K562 (cell line): ENCODE measurements at regions not wholly inside any gene's neighbourhood (a gene's known extent, or its start where the extent isn't known, plus 50 kb on each side); places are given as distances from the start of the nearest gene placed in this dataset.

ENCODE experiments used
- ADNP ChIP-seq: fragments of 200-800 bp; sonication (Bioruptor generic); IDR thresholded peaks from 2 replicates; pipeline ENCODE4 v1.6.1; 2016; ENCODE audit warnings: missing genetic modification characterization, missing compliant biosample characterization
- FOXK1 ChIP-seq: sonication (generic); formaldehyde crosslinking; IDR thresholded peaks from 2 replicates; pipeline ENCODE4 v1.8.0; 2022; ENCODE audit warnings: missing genetic modification reagents, mild to moderate bottlenecking, borderline replicate concordance
- KDM5B ChIP-seq: fragments of 200-600 bp; sonication (generic); IDR thresholded peaks from 2 replicates; pipeline ENCODE4 v1.6.1; 2012; ENCODE audit warnings: low read depth, mild to moderate bottlenecking, moderate library complexity, low read length, control low read depth, inconsistent platforms; ENCODE audit not compliant: insufficient replicate concordance
- RBM15 ChIP-seq: fragments of 200-400 bp; formaldehyde crosslinking; IDR thresholded peaks from 2 replicates; pipeline ENCODE4 v1.6.1; 2018; ENCODE audit warnings: mild to moderate bottlenecking, low read length, moderate library complexity; ENCODE audit not compliant: insufficient read depth
- RFX1 ChIP-seq: fragments of 450-650 bp; IDR thresholded peaks from 2 replicates; pipeline ENCODE4 v1.6.1; 2016; ENCODE audit warnings: mild to moderate bottlenecking, moderate library complexity
- SREBF2 ChIP-seq: sonication (generic); formaldehyde crosslinking; IDR thresholded peaks from 2 replicates; pipeline ENCODE4 v1.4.0; 2020; ENCODE audit warnings: mild to moderate bottlenecking, missing genetic modification reagents
- SRSF1 ChIP-seq: fragments of 200-400 bp; formaldehyde crosslinking; IDR thresholded peaks from 2 replicates; pipeline ENCODE4 v1.6.1; 2017; ENCODE audit warnings: mild to moderate bottlenecking, low read depth, low read length, moderate library complexity
- SRSF7 ChIP-seq: fragments of 200-400 bp; formaldehyde crosslinking; optimal IDR thresholded peaks from 2 replicates; pipeline ENCODE3; 2017; ENCODE audit warnings: mild to moderate bottlenecking, low read depth, low read length
- TF ChIP-seq, protein P1 (sequence below): sonication (generic); formaldehyde crosslinking; IDR thresholded peaks from 2 replicates; pipeline ENCODE4 v1.8.0; 2023; ENCODE audit warnings: missing genetic modification reagents, mild to moderate bottlenecking, borderline replicate concordance
- TF ChIP-seq, protein P2 (sequence below), 2 experiments: fragments of 450-650 bp; formaldehyde crosslinking in 1 of 2; IDR thresholded peaks; 2 replicates each; pipeline versions ENCODE4 v1.4.0 to v1.6.1; 2014 to 2020; ENCODE audit warnings: mild to moderate bottlenecking in 2 of 2, borderline replicate concordance in 1 of 2, low read depth in 1 of 2

DNA sequence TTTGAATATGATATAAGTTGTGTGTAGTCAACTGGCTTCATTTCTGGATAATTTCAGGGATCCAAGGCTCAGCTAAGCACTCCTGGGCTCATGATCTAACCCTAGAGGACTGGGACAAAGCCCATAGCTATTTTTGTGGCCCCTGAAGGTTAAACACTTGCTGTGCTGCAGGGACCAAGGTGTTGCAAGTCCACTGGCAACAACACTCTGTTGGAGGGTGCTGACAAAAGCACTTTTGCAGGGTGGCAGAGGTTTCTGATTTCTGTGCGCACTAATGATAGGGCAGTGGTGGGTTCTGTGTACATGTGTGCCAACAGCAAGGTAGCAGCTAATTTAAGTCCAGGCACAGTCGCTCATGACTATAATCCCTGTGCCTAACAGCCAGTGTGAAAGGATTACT, 445.3 kb upstream of the SYNCRIP start (continued):
- TF ChIP-seq, protein P1, sequence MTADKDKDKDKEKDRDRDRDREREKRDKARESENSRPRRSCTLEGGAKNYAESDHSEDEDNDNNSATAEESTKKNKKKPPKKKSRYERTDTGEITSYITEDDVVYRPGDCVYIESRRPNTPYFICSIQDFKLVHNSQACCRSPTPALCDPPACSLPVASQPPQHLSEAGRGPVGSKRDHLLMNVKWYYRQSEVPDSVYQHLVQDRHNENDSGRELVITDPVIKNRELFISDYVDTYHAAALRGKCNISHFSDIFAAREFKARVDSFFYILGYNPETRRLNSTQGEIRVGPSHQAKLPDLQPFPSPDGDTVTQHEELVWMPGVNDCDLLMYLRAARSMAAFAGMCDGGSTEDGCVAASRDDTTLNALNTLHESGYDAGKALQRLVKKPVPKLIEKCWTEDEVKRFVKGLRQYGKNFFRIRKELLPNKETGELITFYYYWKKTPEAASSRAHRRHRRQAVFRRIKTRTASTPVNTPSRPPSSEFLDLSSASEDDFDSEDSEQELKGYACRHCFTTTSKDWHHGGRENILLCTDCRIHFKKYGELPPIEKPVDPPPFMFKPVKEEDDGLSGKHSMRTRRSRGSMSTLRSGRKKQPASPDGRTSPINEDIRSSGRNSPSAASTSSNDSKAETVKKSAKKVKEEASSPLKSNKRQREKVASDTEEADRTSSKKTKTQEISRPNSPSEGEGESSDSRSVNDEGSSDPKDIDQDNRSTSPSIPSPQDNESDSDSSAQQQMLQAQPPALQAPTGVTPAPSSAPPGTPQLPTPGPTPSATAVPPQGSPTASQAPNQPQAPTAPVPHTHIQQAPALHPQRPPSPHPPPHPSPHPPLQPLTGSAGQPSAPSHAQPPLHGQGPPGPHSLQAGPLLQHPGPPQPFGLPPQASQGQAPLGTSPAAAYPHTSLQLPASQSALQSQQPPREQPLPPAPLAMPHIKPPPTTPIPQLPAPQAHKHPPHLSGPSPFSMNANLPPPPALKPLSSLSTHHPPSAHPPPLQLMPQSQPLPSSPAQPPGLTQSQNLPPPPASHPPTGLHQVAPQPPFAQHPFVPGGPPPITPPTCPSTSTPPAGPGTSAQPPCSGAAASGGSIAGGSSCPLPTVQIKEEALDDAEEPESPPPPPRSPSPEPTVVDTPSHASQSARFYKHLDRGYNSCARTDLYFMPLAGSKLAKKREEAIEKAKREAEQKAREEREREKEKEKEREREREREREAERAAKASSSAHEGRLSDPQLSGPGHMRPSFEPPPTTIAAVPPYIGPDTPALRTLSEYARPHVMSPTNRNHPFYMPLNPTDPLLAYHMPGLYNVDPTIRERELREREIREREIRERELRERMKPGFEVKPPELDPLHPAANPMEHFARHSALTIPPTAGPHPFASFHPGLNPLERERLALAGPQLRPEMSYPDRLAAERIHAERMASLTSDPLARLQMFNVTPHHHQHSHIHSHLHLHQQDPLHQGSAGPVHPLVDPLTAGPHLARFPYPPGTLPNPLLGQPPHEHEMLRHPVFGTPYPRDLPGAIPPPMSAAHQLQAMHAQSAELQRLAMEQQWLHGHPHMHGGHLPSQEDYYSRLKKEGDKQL (CRISPR knock-in tag), result no peak
- TF ChIP-seq RBM15, result no peak
- TF ChIP-seq FOXK1, result no peak
- TF ChIP-seq, protein P2, sequence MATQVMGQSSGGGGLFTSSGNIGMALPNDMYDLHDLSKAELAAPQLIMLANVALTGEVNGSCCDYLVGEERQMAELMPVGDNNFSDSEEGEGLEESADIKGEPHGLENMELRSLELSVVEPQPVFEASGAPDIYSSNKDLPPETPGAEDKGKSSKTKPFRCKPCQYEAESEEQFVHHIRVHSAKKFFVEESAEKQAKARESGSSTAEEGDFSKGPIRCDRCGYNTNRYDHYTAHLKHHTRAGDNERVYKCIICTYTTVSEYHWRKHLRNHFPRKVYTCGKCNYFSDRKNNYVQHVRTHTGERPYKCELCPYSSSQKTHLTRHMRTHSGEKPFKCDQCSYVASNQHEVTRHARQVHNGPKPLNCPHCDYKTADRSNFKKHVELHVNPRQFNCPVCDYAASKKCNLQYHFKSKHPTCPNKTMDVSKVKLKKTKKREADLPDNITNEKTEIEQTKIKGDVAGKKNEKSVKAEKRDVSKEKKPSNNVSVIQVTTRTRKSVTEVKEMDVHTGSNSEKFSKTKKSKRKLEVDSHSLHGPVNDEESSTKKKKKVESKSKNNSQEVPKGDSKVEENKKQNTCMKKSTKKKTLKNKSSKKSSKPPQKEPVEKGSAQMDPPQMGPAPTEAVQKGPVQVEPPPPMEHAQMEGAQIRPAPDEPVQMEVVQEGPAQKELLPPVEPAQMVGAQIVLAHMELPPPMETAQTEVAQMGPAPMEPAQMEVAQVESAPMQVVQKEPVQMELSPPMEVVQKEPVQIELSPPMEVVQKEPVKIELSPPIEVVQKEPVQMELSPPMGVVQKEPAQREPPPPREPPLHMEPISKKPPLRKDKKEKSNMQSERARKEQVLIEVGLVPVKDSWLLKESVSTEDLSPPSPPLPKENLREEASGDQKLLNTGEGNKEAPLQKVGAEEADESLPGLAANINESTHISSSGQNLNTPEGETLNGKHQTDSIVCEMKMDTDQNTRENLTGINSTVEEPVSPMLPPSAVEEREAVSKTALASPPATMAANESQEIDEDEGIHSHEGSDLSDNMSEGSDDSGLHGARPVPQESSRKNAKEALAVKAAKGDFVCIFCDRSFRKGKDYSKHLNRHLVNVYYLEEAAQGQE (IDR thresholded peaks at IDR 0.05; ENCODE audit: borderline replicate concordance), result no peak
- TF ChIP-seq, protein P2 (CRISPR knock-in tag; IDR thresholded peaks at IDR 0.05; ENCODE audit: low read depth), result no peak
- TF ChIP-seq KDM5B, result no peak
- TF ChIP-seq ADNP (tag), result no peak
- no peak for TF ChIP-seq SRSF7
- no peak for TF ChIP-seq SRSF1
- no peak for TF ChIP-seq SREBF2 (CRISPR knock-in tag)
- TF ChIP-seq RFX1, result no peak
